Endothelial cell of umbilical vein (primary cell): ENCODE measurements at regions not wholly inside any gene's neighbourhood (a gene's known extent, or its start where the extent isn't known, plus 50 kb on each side); places are given as distances from the start of the nearest gene placed in this dataset.

Experiments
- BruUV-seq: library from RNA; stranded (reverse); fragments of 400-500 nt; replicated peaks from 2 replicates; lab custom pipeline; 2021; lab: Mats Ljungman, UMichigan
- CTCF ChIA-PET: fragments of 300-600, 350-600 bp; sonication (Branson Sonifier 250); formaldehyde crosslinking; loops from one replicate; lab custom pipeline; 2021; ENCODE audit warnings: antibody characterized with exemption, inconsistent platforms; lab: Charles Lee
- POLR2A ChIA-PET: fragments of 300-600, 350-600 bp; sonication (Branson Sonifier 250); formaldehyde crosslinking; loops from one replicate; lab custom pipeline; 2021; ENCODE audit warnings: antibody characterized with exemption, inconsistent platforms; lab: Charles Lee
- DNase-seq: peaks from one replicate; pipeline ENCODE4 v3.0.0-alpha.2; 2011; ENCODE audit warnings: low read depth, low spot score
- FAIRE-seq: peaks from 2 replicates; lab custom pipeline; 2011; peaks lifted over from hg19 to GRCh38; lab: Jason Lieb, UNC
- H2AFZ ChIP-seq: 2 replicates; pipeline ENCODE4 v1.6.0; 2012; ENCODE audit warnings: low read depth, low read length, control low read depth, inconsistent platforms
- H3K27ac ChIP-seq: 2 replicates; pipeline ENCODE4 v1.5.1; 2011; ENCODE audit warnings: low read depth, mild to moderate bottlenecking, control low read depth, low read length, moderate library complexity; ENCODE audit not compliant: insufficient read depth
- H3K27me3 ChIP-seq, 2 experiments: 2 replicates each; pipeline versions ENCODE4 v1.6.0 to v1.6.1; 2011; ENCODE audit warnings: low read length in 2 of 2, mixed read lengths in 1 of 2; ENCODE audit not compliant: control insufficient read depth in 2 of 2, insufficient read depth in 2 of 2
- H3K36me3 ChIP-seq, 2 experiments: 2 replicates in 1 of 2; 3 replicates in 1 of 2; pipeline ENCODE4 v1.5.1; 2011; ENCODE audit warnings: low read length in 2 of 2, mild to moderate bottlenecking in 1 of 2, moderate library complexity in 1 of 2; ENCODE audit not compliant: control insufficient read depth in 2 of 2, insufficient read depth in 2 of 2; ENCODE audit errors: extremely low read depth in 1 of 2
- H3K4me1 ChIP-seq: 3 replicates; pipeline ENCODE4 v1.5.1; 2011; ENCODE audit warnings: mild to moderate bottlenecking, low read length; ENCODE audit not compliant: control insufficient read depth, insufficient read depth; ENCODE audit errors: extremely low read depth
- H3K4me2 ChIP-seq: 2 replicates; pipeline ENCODE4 v1.6.1; 2011; ENCODE audit warnings: low read length, control low read depth, mixed read lengths; ENCODE audit not compliant: insufficient read depth
- H3K4me3 ChIP-seq, 3 experiments: fragments of 200-600 bp in 1 of 3; sonication (generic), shearing (Covaris generic) in 1 of 3; replicated peaks in 1 of 3; 2 replicates each; pipeline ENCODE4 v1.5.1; 2011 to 2016; ENCODE audit warnings: control low read depth in 3 of 3, low read length in 3 of 3, mild to moderate bottlenecking in 2 of 3, inconsistent platforms in 1 of 3, low read depth in 1 of 3, moderate library complexity in 1 of 3; ENCODE audit not compliant: insufficient read depth in 1 of 3
- H3K79me2 ChIP-seq: 2 replicates; pipeline ENCODE4 v1.6.0; 2012; ENCODE audit warnings: low read length, inconsistent platforms; ENCODE audit not compliant: control insufficient read depth, insufficient read depth
- H3K9ac ChIP-seq: replicated peaks from 2 replicates; pipeline ENCODE3; 2011; ENCODE audit warnings: low read length, control low read depth; ENCODE audit not compliant: insufficient read depth; ENCODE audit errors: extremely low read depth
- H3K9me1 ChIP-seq: replicated peaks from 3 replicates; pipeline ENCODE4 v1.6.0; 2011; ENCODE audit warnings: mild to moderate bottlenecking, low read length; ENCODE audit not compliant: control insufficient read depth, insufficient read depth; ENCODE audit errors: extremely low read depth
- H3K9me3 ChIP-seq: replicated peaks from 2 replicates; pipeline ENCODE4 v1.5.1; 2012; ENCODE audit warnings: low read length, inconsistent platforms; ENCODE audit not compliant: control insufficient read depth, insufficient read depth
- H4K20me1 ChIP-seq: replicated peaks from 2 replicates; pipeline ENCODE3; 2011; ENCODE audit warnings: mild to moderate bottlenecking, low read length; ENCODE audit not compliant: control insufficient read depth, insufficient read depth; ENCODE audit errors: extremely low read depth
- CTCF ChIP-seq, 2 donors: IDR thresholded peaks; 1 replicate in 1 of 2; 2 replicates in 1 of 2; pipeline ENCODE4 v1.5.1; 2011; ENCODE audit warnings: low read length in 2 of 2, mild to moderate bottlenecking in 2 of 2, moderate library complexity in 2 of 2, control low read depth in 1 of 2, inconsistent platforms in 1 of 2, low read depth in 1 of 2; ENCODE audit not compliant: insufficient read depth in 1 of 2; ENCODE audit errors: extremely low read depth in 1 of 2
- EZH2 ChIP-seq: IDR thresholded peaks from 2 replicates; pipeline ENCODE4 v1.6.1; 2012; ENCODE audit warnings: borderline replicate concordance, low read depth, mild to moderate bottlenecking, moderate library complexity, low read length, inconsistent platforms; ENCODE audit not compliant: severe bottlenecking
- FOS ChIP-seq: IDR thresholded peaks from 2 replicates; pipeline ENCODE4 v1.6.1; 2011; ENCODE audit warnings: mild to moderate bottlenecking, low read length, moderate library complexity, borderline replicate concordance; ENCODE audit not compliant: insufficient read depth
- GATA2 ChIP-seq: IDR thresholded peaks from 2 replicates; pipeline ENCODE4 v1.7.0; 2011; ENCODE audit warnings: low read depth, mild to moderate bottlenecking, moderate library complexity, mixed read lengths, low read length; ENCODE audit not compliant: insufficient read length, insufficient read depth
- JUN ChIP-seq: IDR thresholded peaks from 2 replicates; pipeline ENCODE4 v1.6.1; 2011; ENCODE audit warnings: borderline replicate concordance, low read depth; ENCODE audit not compliant: insufficient read length, insufficient read depth
- MYC ChIP-seq: IDR thresholded peaks from one replicate; pipeline ENCODE4 v1.6.1; 2011; ENCODE audit warnings: mild to moderate bottlenecking, low read depth, low read length
- POLR2A ChIP-seq: IDR thresholded peaks from 2 replicates; pipeline ENCODE4 v1.6.1; 2012; ENCODE audit warnings: low read depth, mild to moderate bottlenecking, control low read depth, low read length
- POLR2AphosphoS5 ChIP-seq: IDR thresholded peaks from 2 replicates; pipeline ENCODE4 v1.6.1; 2012; ENCODE audit warnings: low read depth, mild to moderate bottlenecking, control low read depth, low read length, moderate library complexity; ENCODE audit not compliant: insufficient read depth
- dilution Hi-C: fragments of 300-500 bp; cut with MboI; formaldehyde crosslinking; loops from one replicate; pipeline ENCODE4 v1.15.0; 2019; ENCODE audit warnings: low sequenced_read_pairs; ENCODE audit not compliant: extremely low pct_ligation_motif_present
- intact Hi-C: fragments of 100-400 bp; cut with micrococcal nuclease; formaldehyde crosslinking; loops from one replicate; pipeline ENCODE4 v1.10.0; 2022

GRCh38 chr15:62985768-62986167, 56.8 kb upstream of the TPM1 start:
- TF ChIP-seq POLR2A, result no peak
- no peak for TF ChIP-seq POLR2AphosphoS5
- TF ChIP-seq EZH2, result no peak
- no peak for TF ChIP-seq MYC
- TF ChIP-seq JUN, result no peak
- no peak for TF ChIP-seq FOS
- no peak for TF ChIP-seq GATA2
- POLR2A ChIA-PET, result no interaction called here
- no TSS peak for BruUV-seq
- H3K4me3 ChIP-seq, result no peak overlapping the region
- H2AFZ ChIP-seq, result no peak overlapping the region
- H4K20me1 ChIP-seq, result no peaks in the 10 kb centered on the region
- H3K4me2 ChIP-seq, result no peak overlapping the region
- FAIRE-seq (no peak), DNase-seq (peak; percentile 3)
- no peaks in the 10 kb centered on the region for H3K79me2 ChIP-seq
- no peaks in the 10 kb centered on the region for H3K4me1 ChIP-seq
- dilution Hi-C loops, result no loop called here
- H3K36me3 ChIP-seq, result no peaks in the 10 kb centered on the region
- CTCF ChIA-PET, result no interaction called here
- intact Hi-C loops, result no loop called here
- H3K27ac ChIP-seq, result no peak overlapping the region
- no peak overlapping the region for H3K9ac ChIP-seq
- no peaks in the 10 kb centered on the region for H3K9me3 ChIP-seq
- no peaks in the 10 kb centered on the region for H3K9me1 ChIP-seq
- H3K27me3 ChIP-seq, result peaks cover 0 to 2% of the 10 kb centered on the region in 2 experiments

- no peaks in the 10 kb centered on the region for H3K36me3 ChIP-seq
- no TSS peak for BruUV-seq
- no peak for FAIRE-seq
Measured at GRCh38 chr15:62986948-62987347, 55.6 kb upstream of the TPM1 start.

More at GRCh38 chr15:62986948-62987347, 55.6 kb upstream of the TPM1 start:
- Histone ChIP-seq H3K27ac (no peak overlapping the region), H3K4me1 (no peaks in the 10 kb centered on the region), H3K9ac (no peak overlapping the region), H4K20me1 (no peaks in the 10 kb centered on the region), H2AFZ (no peak overlapping the region), H3K4me3 (no peak overlapping the region), H3K9me1 (no peaks in the 10 kb centered on the region), H3K27me3 (peaks cover 0 to 2% of the 10 kb centered on the region in 2 experiments), H3K79me2 (no peaks in the 10 kb centered on the region), H3K9me3 (no peaks in the 10 kb centered on the region), H3K4me2 (no peak overlapping the region)
- intact Hi-C loops (no loop called here), dilution Hi-C loops (no loop called here)
- TF ChIP-seq CTCF (IDR thresholded peaks at IDR 0.05; ENCODE audit: extremely low read depth in 1 of 2, insufficient read depth in 1 of 2, low read depth in 1 of 2, low read length in 2 of 2) (no peak), MYC (no peak), POLR2AphosphoS5 (no peak), GATA2 (no peak), FOS (no peak), POLR2A (no peak)
- no peak for DNase-seq
- ChIA-PET POLR2A (no interaction called here), CTCF (interaction anchor here (1.3 kb wide), 1 partner anchor 205 kb away, joined by 3 read pairs; no protein-coding TSS in a partner anchor)
